HS-5 (cell line): ENCODE measurements at regions not wholly inside any gene's neighbourhood (a gene's known extent, or its start where the extent isn't known, plus 50 kb on each side); places are given as distances from the start of the nearest gene placed in this dataset.

ENCODE experiments used
- DNase-seq: peaks from one replicate; pipeline ENCODE4 v3.0.0-alpha.2; 2012; ENCODE audit warnings: low read depth

GRCh38 chr9:90029996-90030395, 425.2 kb downstream of the GADD45G start:
- no peak for DNase-seq

GRCh38 chr9:90032296-90033027, 427.6 kb downstream of the GADD45G start:
- no peak for DNase-seq

GRCh38 chr9:90033028-90033650, 428.3 kb downstream of the GADD45G start:
- DNase-seq: no peak

- no peak for DNase-seq
Measured at GRCh38 chr9:90034071-90034470, 429.3 kb downstream of the GADD45G start.

- no peak for DNase-seq
Measured at GRCh38 chr9:90035471-90035870, 430.7 kb downstream of the GADD45G start.

- no peak for DNase-seq
Measured at GRCh38 chr9:90037146-90037797, 432.5 kb downstream of the GADD45G start.

GRCh38 chr9:90038763-90039162, 434.0 kb downstream of the GADD45G start:
- no peak for DNase-seq

GRCh38 chr9:90044263-90044662, 439.5 kb downstream of the GADD45G start:
- no peak for DNase-seq

GRCh38 chr9:90044710-90045151, 439.9 kb downstream of the GADD45G start:
- DNase-seq: peak; percentile 49

GRCh38 chr9:90046317-90046861, 441.6 kb downstream of the GADD45G start:
- DNase-seq: no peak

GRCh38 chr9:90047828-90048227, 443.0 kb downstream of the GADD45G start:
- no peak for DNase-seq

GRCh38 chr9:90052366-90052765, 447.6 kb downstream of the GADD45G start:
- no peak for DNase-seq

- no peak for DNase-seq
Measured at GRCh38 chr9:90053027-90053426, 448.2 kb downstream of the GADD45G start.

- no peak for DNase-seq
Measured at GRCh38 chr9:90054810-90055209, 450.0 kb downstream of the GADD45G start.

GRCh38 chr9:90055226-90055625, 450.4 kb downstream of the GADD45G start:
- DNase-seq: no peak

GRCh38 chr9:90057361-90057760, 452.5 kb downstream of the GADD45G start:
- DNase-seq: no peak

GRCh38 chr9:90058182-90058763, 453.5 kb downstream of the GADD45G start:
- no peak for DNase-seq

GRCh38 chr9:90059436-90059835, 454.6 kb downstream of the GADD45G start:
- no peak for DNase-seq

GRCh38 chr9:90060256-90060655, 455.4 kb downstream of the GADD45G start:
- DNase-seq: no peak

- no peak for DNase-seq
Measured at GRCh38 chr9:90061187-90061586, 456.4 kb downstream of the GADD45G start.

GRCh38 chr9:90062982-90063381, 458.2 kb downstream of the GADD45G start:
- no peak for DNase-seq

- DNase-seq: no peak
Measured at GRCh38 chr9:90064248-90064647, 459.4 kb downstream of the GADD45G start.

- peak; percentile 15 for DNase-seq
Measured at GRCh38 chr9:90064971-90065370, 460.2 kb downstream of the GADD45G start.
